GM12878 (cell line): ENCODE measurements at regions not wholly inside any gene's neighbourhood (a gene's known extent, or its start where the extent isn't known, plus 50 kb on each side); places are given as distances from the start of the nearest gene placed in this dataset.

Source experiments
- ATAC-seq: fragments of 200-7000 bp; cut with Tn5 transposase; 3 replicates; pipeline ENCODE4 v1.9.1; 2020; ENCODE audit warnings: mild to moderate bottlenecking, moderate library complexity
- BruUV-seq: library from RNA; stranded (reverse); fragments of 400-500 nt; replicated peaks from 2 replicates; lab custom pipeline; 2021; lab: Mats Ljungman, UMichigan
- CTCF ChIA-PET: fragments of 300-600 bp; sonication (Branson Sonifier 250); formaldehyde crosslinking; extraction: SDS; loops from one replicate; lab custom pipeline; 2021; ENCODE audit warnings: inconsistent platforms; lab: Yijun Ruan, JAX
- POLR2A ChIA-PET: fragments of 350-600 bp; formaldehyde crosslinking; extraction: SDS; loops from one replicate; lab custom pipeline; 2021; ENCODE audit warnings: inconsistent platforms; lab: Charles Lee
- RAD21 ChIA-PET: fragments of 300-600 bp; sonication (Branson Sonifier 250); formaldehyde crosslinking; loops from one replicate; lab custom pipeline; 2023; ENCODE audit warnings: antibody characterized with exemption; ENCODE audit not compliant: unreplicated experiment; lab: Charles Lee
- SMC1A ChIA-PET: fragments of 300-600 bp; sonication (Branson Sonifier 250); formaldehyde crosslinking; loops from one replicate; lab custom pipeline; 2023; ENCODE audit not compliant: unreplicated experiment, uncharacterized antibody; lab: Charles Lee
- DNase-seq: peaks from one replicate; pipeline ENCODE4 v3.0.0-alpha.2; 2011; ENCODE audit warnings: low read depth, low spot score
- FAIRE-seq: peaks from 3 replicates; lab custom pipeline; 2011; peaks lifted over from hg19 to GRCh38; lab: Jason Lieb, UNC
- H2AFZ ChIP-seq: 2 replicates; pipeline ENCODE4 v1.6.0; 2011; ENCODE audit warnings: low read depth, low read length, control low read depth; ENCODE audit not compliant: control insufficient read depth
- H3K27ac ChIP-seq: 2 replicates; pipeline ENCODE4 v1.5.1; 2011; ENCODE audit warnings: control low read depth; ENCODE audit not compliant: control insufficient read depth, insufficient read depth
- H3K27me3 ChIP-seq, 2 experiments: replicated peaks in 1 of 2; 2 replicates each; pipeline versions ENCODE4 v1.6.0 to v1.6.1; 2011; ENCODE audit warnings: low read length in 1 of 2; ENCODE audit not compliant: control insufficient read depth in 2 of 2, insufficient read depth in 2 of 2
- H3K36me3 ChIP-seq, 2 experiments: 2 replicates each; pipeline ENCODE4 v1.5.1; 2011; ENCODE audit warnings: low read length in 1 of 2; ENCODE audit not compliant: control insufficient read depth in 2 of 2, insufficient read depth in 2 of 2
- H3K4me1 ChIP-seq: 2 replicates; pipeline ENCODE4 v1.6.1; 2011; ENCODE audit warnings: mild to moderate bottlenecking, low read length, moderate library complexity, mixed read lengths; ENCODE audit not compliant: control insufficient read depth, insufficient read depth
- H3K4me2 ChIP-seq: 2 replicates; pipeline ENCODE4 v1.6.0; 2011; ENCODE audit warnings: control low read depth; ENCODE audit not compliant: control insufficient read depth, insufficient read depth
- H3K4me3 ChIP-seq: fragments of 200-600 bp; sonication (generic); 2 replicates; pipeline ENCODE4 v1.5.1; 2016
- H3K79me2 ChIP-seq: 2 replicates; pipeline ENCODE4 v1.6.0; 2011; ENCODE audit warnings: low read length; ENCODE audit not compliant: control insufficient read depth, insufficient read depth
- H3K9ac ChIP-seq: 2 replicates; pipeline ENCODE4 v1.8.0; 2011; ENCODE audit warnings: low read length, control low read depth, mixed read lengths; ENCODE audit not compliant: control insufficient read depth, insufficient read depth
- H3K9me3 ChIP-seq: replicated peaks from 3 replicates; pipeline ENCODE4 v1.5.1; 2011; ENCODE audit warnings: mild to moderate bottlenecking, low read length; ENCODE audit not compliant: control insufficient read depth, insufficient read depth
- H4K20me1 ChIP-seq: 2 replicates; pipeline ENCODE4 v1.6.0; 2011; ENCODE audit not compliant: control insufficient read depth, insufficient read depth
- BMI1 ChIP-seq: fragments of 450-650 bp; IDR thresholded peaks from 2 replicates; pipeline ENCODE4 v1.6.1; 2016; ENCODE audit warnings: mild to moderate bottlenecking, moderate library complexity, borderline replicate concordance
- CEBPB ChIP-seq, 2 experiments: fragments of 150-350 bp in 1 of 2; IDR thresholded peaks; 2 replicates each; pipeline ENCODE4 v1.6.1; 2012 to 2014; ENCODE audit warnings: low read depth in 2 of 2, low read length in 2 of 2, borderline replicate concordance in 1 of 2, inconsistent platforms in 1 of 2
- EP300 ChIP-seq, 2 experiments: fragments of 150-350 bp in 1 of 2; IDR thresholded peaks; 2 replicates each; pipeline ENCODE4 v1.6.1; 2011 to 2012; ENCODE audit warnings: low read depth in 2 of 2, low read length in 2 of 2, borderline replicate concordance in 1 of 2, improper control_type of control experiment in 1 of 2, inconsistent platforms in 1 of 2; ENCODE audit not compliant: control insufficient read depth in 1 of 2
- IKZF1 ChIP-seq: fragments of 450-650 bp; conservative IDR thresholded peaks from 2 replicates; pipeline ENCODE4 v1.6.1; 2017; ENCODE audit warnings: antibody characterized with exemption, mild to moderate bottlenecking
- IKZF2 ChIP-seq, 2 experiments: fragments of 450-650 bp; IDR thresholded peaks; 2 replicates each; pipeline ENCODE4 v1.6.1; 2017; ENCODE audit warnings: mild to moderate bottlenecking in 2 of 2, moderate library complexity in 2 of 2
- RELA ChIP-seq: fragments of 450-650 bp; IDR thresholded peaks from 2 replicates; pipeline ENCODE4 v1.8.0; 2014; ENCODE audit warnings: borderline replicate concordance; ENCODE audit not compliant: partially characterized antibody
- TCF3 ChIP-seq: IDR thresholded peaks from 2 replicates; pipeline ENCODE4 v1.6.1; 2012; ENCODE audit warnings: low read depth, mild to moderate bottlenecking, low read length, borderline replicate concordance; ENCODE audit not compliant: insufficient read depth
- in situ Hi-C: fragments of 300-500 bp; cut with MboI; formaldehyde crosslinking; loops from 9 replicates; pipeline ENCODE4 v1.14.3; 2018; ENCODE audit warnings: mixed read lengths
- intact Hi-C: fragments of 100-400 bp; cut with micrococcal nuclease; formaldehyde crosslinking; loops from one replicate; pipeline ENCODE4 v1.14.2; 2022; ENCODE audit not compliant: unreplicated experiment
- TF ChIP-seq, protein P1 (sequence below): fragments of 450-650 bp; IDR thresholded peaks from 2 replicates; pipeline ENCODE4 v1.6.1; 2018; ENCODE audit warnings: borderline replicate concordance, mild to moderate bottlenecking; ENCODE audit not compliant: partially characterized antibody
- TF ChIP-seq, protein P2 (sequence below): fragments of 450-650 bp; IDR thresholded peaks from 2 replicates; pipeline ENCODE4 v1.6.1; 2017; ENCODE audit warnings: mild to moderate bottlenecking, moderate library complexity
- TF ChIP-seq, protein P3 (sequence below): IDR thresholded peaks from 2 replicates; pipeline ENCODE4 v1.6.1; 2012; ENCODE audit warnings: improper control_type of control experiment, low read depth, low read length; ENCODE audit not compliant: insufficient replicate concordance

DNA sequence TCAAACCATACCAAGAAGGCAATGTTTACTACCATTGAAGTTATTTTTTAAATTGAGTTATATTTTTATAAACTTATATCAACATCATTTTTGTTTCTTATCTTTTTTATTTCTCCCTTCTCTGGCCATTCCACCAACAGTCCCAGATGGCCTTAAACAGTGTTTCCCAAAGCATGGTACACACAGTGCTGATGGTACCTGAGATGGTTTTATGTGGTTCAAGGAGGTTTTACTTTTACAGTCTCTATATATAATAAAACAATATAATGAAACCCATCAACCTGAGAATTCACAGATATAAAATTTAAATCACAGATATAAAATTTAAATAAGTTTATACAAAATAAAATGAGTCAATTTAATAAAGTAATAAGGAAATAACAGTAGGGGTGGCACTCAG, 65.1 kb upstream of the MSTN start (continued):
- TF ChIP-seq CEBPB (IDR thresholded peaks at IDR 0.05; ENCODE audit: borderline replicate concordance in 1 of 2, low read depth in 2 of 2, low read length in 2 of 2), result no peak
- TF ChIP-seq EP300 (IDR thresholded peaks at IDR 0.05; ENCODE audit: borderline replicate concordance in 1 of 2, control insufficient read depth in 1 of 2, low read depth in 2 of 2, low read length in 2 of 2), result no peak
- TF ChIP-seq, protein P1, sequence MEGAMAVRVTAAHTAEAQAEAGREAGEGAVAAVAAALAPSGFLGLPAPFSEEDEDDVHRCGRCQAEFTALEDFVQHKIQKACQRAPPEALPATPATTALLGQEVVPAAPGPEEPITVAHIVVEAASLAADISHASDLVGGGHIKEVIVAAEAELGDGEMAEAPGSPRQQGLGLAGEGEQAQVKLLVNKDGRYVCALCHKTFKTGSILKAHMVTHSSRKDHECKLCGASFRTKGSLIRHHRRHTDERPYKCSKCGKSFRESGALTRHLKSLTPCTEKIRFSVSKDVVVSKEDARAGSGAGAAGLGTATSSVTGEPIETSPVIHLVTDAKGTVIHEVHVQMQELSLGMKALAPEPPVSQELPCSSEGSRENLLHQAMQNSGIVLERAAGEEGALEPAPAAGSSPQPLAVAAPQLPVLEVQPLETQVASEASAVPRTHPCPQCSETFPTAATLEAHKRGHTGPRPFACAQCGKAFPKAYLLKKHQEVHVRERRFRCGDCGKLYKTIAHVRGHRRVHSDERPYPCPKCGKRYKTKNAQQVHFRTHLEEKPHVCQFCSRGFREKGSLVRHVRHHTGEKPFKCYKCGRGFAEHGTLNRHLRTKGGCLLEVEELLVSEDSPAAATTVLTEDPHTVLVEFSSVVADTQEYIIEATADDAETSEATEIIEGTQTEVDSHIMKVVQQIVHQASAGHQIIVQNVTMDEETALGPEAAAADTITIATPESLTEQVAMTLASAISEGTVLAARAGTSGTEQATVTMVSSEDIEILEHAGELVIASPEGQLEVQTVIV, result no peak
- no peak for TF ChIP-seq IKZF2 (IDR thresholded peaks at IDR 0.05)
- no peak for TF ChIP-seq TCF3
- no peak for TF ChIP-seq IKZF1
- no peak for TF ChIP-seq BMI1
- TF ChIP-seq RELA, result no peak

DNA sequence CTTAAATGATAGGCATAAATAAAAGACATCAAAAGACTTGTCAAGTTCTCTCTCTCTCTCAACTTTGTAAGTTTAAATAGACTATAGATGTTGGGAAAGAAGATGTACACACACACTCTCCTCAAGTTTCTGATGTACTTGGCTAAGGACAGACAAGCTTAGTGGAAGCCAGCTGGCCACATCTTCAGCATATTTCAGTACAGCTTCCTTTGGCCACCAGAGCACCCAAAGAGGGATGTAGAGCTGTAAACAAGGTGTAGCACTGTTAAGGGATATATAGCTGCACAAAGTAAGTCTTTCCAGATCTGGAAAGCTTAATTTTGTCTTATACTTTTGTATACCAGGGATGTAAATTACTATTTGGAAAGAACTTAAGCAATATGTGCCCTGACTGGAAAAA, 64.3 kb upstream of the MSTN start:
- CTCF ChIA-PET, result interaction anchor here (0.6 to 3.1 kb wide), 6 partner anchors 10 to 1565 kb away, joined by 3 to 11 read pairs (median 5); no protein-coding TSS in a partner anchor
- in situ Hi-C loops, result no loop called here

More for the DNA sequence above, 64.3 kb upstream of the MSTN start:
- no peaks in the 10 kb centered on the region for H3K79me2 ChIP-seq
- no peaks in the 10 kb centered on the region for H3K27me3 ChIP-seq
- ChIA-PET RAD21 (interaction anchor here (0.8 to 1.5 kb wide), 4 partner anchors 10 to 250 kb away, joined by 3 to 4 read pairs (median 3); no protein-coding TSS in a partner anchor), POLR2A (interaction anchor here (1.1 to 2.5 kb wide), 3 partner anchors 10 to 33 kb away, joined by 3 to 8 read pairs (median 3); no protein-coding TSS in a partner anchor), SMC1A (interaction anchor here (0.6 to 3.6 kb wide), 13 partner anchors 9 to 328 kb away, joined by 3 to 20 read pairs (median 5); no protein-coding TSS in a partner anchor)
- intact Hi-C loops, result no loop called here
- no peak overlapping the region for H3K4me2 ChIP-seq
- FAIRE-seq (no peak), DNase-seq (no peak), ATAC-seq (no peak)
- no TSS peak for BruUV-seq
- H2AFZ ChIP-seq, result no peak overlapping the region
- H3K27ac ChIP-seq, result no peak overlapping the region
- H3K9me3 ChIP-seq, result no peaks in the 10 kb centered on the region
- TF ChIP-seq, protein P2, sequence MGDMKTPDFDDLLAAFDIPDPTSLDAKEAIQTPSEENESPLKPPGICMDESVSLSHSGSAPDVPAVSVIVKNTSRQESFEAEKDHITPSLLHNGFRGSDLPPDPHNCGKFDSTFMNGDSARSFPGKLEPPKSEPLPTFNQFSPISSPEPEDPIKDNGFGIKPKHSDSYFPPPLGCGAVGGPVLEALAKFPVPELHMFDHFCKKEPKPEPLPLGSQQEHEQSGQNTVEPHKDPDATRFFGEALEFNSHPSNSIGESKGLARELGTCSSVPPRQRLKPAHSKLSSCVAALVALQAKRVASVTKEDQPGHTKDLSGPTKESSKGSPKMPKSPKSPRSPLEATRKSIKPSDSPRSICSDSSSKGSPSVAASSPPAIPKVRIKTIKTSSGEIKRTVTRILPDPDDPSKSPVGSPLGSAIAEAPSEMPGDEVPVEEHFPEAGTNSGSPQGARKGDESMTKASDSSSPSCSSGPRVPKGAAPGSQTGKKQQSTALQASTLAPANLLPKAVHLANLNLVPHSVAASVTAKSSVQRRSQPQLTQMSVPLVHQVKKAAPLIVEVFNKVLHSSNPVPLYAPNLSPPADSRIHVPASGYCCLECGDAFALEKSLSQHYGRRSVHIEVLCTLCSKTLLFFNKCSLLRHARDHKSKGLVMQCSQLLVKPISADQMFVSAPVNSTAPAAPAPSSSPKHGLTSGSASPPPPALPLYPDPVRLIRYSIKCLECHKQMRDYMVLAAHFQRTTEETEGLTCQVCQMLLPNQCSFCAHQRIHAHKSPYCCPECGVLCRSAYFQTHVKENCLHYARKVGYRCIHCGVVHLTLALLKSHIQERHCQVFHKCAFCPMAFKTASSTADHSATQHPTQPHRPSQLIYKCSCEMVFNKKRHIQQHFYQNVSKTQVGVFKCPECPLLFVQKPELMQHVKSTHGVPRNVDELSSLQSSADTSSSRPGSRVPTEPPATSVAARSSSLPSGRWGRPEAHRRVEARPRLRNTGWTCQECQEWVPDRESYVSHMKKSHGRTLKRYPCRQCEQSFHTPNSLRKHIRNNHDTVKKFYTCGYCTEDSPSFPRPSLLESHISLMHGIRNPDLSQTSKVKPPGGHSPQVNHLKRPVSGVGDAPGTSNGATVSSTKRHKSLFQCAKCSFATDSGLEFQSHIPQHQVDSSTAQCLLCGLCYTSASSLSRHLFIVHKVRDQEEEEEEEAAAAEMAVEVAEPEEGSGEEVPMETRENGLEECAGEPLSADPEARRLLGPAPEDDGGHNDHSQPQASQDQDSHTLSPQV, result no peak
- TF ChIP-seq, protein P3, sequence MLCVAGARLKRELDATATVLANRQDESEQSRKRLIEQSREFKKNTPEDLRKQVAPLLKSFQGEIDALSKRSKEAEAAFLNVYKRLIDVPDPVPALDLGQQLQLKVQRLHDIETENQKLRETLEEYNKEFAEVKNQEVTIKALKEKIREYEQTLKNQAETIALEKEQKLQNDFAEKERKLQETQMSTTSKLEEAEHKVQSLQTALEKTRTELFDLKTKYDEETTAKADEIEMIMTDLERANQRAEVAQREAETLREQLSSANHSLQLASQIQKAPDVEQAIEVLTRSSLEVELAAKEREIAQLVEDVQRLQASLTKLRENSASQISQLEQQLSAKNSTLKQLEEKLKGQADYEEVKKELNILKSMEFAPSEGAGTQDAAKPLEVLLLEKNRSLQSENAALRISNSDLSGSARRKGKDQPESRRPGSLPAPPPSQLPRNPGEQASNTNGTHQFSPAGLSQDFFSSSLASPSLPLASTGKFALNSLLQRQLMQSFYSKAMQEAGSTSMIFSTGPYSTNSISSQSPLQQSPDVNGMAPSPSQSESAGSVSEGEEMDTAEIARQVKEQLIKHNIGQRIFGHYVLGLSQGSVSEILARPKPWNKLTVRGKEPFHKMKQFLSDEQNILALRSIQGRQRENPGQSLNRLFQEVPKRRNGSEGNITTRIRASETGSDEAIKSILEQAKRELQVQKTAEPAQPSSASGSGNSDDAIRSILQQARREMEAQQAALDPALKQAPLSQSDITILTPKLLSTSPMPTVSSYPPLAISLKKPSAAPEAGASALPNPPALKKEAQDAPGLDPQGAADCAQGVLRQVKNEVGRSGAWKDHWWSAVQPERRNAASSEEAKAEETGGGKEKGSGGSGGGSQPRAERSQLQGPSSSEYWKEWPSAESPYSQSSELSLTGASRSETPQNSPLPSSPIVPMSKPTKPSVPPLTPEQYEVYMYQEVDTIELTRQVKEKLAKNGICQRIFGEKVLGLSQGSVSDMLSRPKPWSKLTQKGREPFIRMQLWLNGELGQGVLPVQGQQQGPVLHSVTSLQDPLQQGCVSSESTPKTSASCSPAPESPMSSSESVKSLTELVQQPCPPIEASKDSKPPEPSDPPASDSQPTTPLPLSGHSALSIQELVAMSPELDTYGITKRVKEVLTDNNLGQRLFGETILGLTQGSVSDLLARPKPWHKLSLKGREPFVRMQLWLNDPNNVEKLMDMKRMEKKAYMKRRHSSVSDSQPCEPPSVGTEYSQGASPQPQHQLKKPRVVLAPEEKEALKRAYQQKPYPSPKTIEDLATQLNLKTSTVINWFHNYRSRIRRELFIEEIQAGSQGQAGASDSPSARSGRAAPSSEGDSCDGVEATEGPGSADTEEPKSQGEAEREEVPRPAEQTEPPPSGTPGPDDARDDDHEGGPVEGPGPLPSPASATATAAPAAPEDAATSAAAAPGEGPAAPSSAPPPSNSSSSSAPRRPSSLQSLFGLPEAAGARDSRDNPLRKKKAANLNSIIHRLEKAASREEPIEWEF, result no peak
- H3K4me3 ChIP-seq, result no peak overlapping the region
- no peak overlapping the region for H3K9ac ChIP-seq
- H3K4me1 ChIP-seq, result no peaks in the 10 kb centered on the region
- H3K36me3 ChIP-seq, result no peaks in the 10 kb centered on the region
- no peaks in the 10 kb centered on the region for H4K20me1 ChIP-seq
